SK-N-DZ (cell line): ENCODE measurements at regions not wholly inside any gene's neighbourhood (a gene's known extent, or its start where the extent isn't known, plus 50 kb on each side); places are given as distances from the start of the nearest gene placed in this dataset.

ENCODE experiments used
- DNase-seq: peaks from one replicate; pipeline ENCODE4 v3.0.0-alpha.2; 2015; ENCODE audit warnings: low spot score

- DNase-seq: peak; percentile 2
Observed at GRCh38 chrX:102067966-102068723, 57.3 kb upstream of the TCEAL2 start.

- DNase-seq: no peak
Observed at GRCh38 chrX:102063445-102064074, 61.9 kb upstream of the TCEAL2 start.

- no peak for DNase-seq
Observed at GRCh38 chrX:102044496-102044895, 81.0 kb upstream of the TCEAL2 start.

GRCh38 chrX:102043380-102043779, 82.1 kb upstream of the TCEAL2 start:
- DNase-seq: no peak

GRCh38 chrX:102042372-102043325, 82.8 kb upstream of the TCEAL2 start:
- no peak for DNase-seq

- no peak for DNase-seq
Observed at GRCh38 chrX:102029026-102029425, 96.5 kb upstream of the TCEAL2 start.

GRCh38 chrX:102018208-102018607, 86.4 kb upstream of the ZMAT1 start:
- no peak for DNase-seq

- DNase-seq: no peak
Observed at GRCh38 chrX:102008901-102009300, 77.1 kb upstream of the ZMAT1 start.

- no peak for DNase-seq
Observed at GRCh38 chrX:101999644-102000539, 68.1 kb upstream of the ZMAT1 start.

- DNase-seq: no peak
Observed at GRCh38 chrX:101993335-101993734, 61.5 kb upstream of the ZMAT1 start.

- no peak for DNase-seq
Observed at GRCh38 chrX:101986586-101986985, 54.8 kb upstream of the ZMAT1 start.
